Upper lobe of left lung (tissue), 6 donors: ENCODE measurements at regions not wholly inside any gene's neighbourhood (a gene's known extent, or its start where the extent isn't known, plus 50 kb on each side); places are given as distances from the start of the nearest gene placed in this dataset.
A peak's percentile ranks its signal among the peaks of the same experiment; 100 is the strongest.

Source experiments
- ATAC-seq, 2 donors: fragments of 200-7000 bp; cut with Tn5 transposase; one replicate each; pipeline ENCODE4 v1.9.1; 2022; ENCODE audit warnings: mild to moderate bottlenecking in 2 of 2, moderate library complexity in 2 of 2; ENCODE audit not compliant: low FRiP score in 2 of 2
- DNase-seq, 2 donors: peaks; one replicate each; pipeline ENCODE4 v3.0.0-alpha.2; 2019 to 2020
- H3K27ac ChIP-seq, 4 donors: fragments of 200-600 bp; sonication (generic); one replicate each; pipeline ENCODE4 v1.5.1; 2016 to 2019
- H3K27me3 ChIP-seq, 4 donors: fragments of 200-600 bp; sonication (generic); one replicate each; pipeline ENCODE4 v1.5.1; 2017 to 2019
- H3K36me3 ChIP-seq, 4 donors: fragments of 200-600 bp; sonication (generic); one replicate each; pipeline ENCODE4 v1.5.1; 2016 to 2019
- H3K4me1 ChIP-seq, 4 donors: fragments of 200-600 bp; sonication (generic); one replicate each; pipeline ENCODE4 v1.5.1; 2018 to 2019
- H3K4me3 ChIP-seq, 4 donors: fragments of 200-600 bp; sonication (generic); one replicate each; pipeline ENCODE4 v1.5.1; 2017 to 2019; ENCODE audit warnings: mild to moderate bottlenecking in 2 of 4, moderate library complexity in 1 of 4
- H3K9me3 ChIP-seq, 4 donors: fragments of 200-600 bp; sonication (generic); one replicate each; pipeline ENCODE4 v1.5.1; 2018 to 2019
- EP300 ChIP-seq, 4 donors: sonication (generic); formaldehyde crosslinking; IDR thresholded peaks; one replicate each; pipeline ENCODE4 v1.5.1; 2017; ENCODE audit warnings: antibody characterized with exemption in 4 of 4, control low read depth in 2 of 4
- POLR2A ChIP-seq, 4 donors: fragments of 450-650 bp; IDR thresholded peaks; one replicate each; pipeline ENCODE4 v1.5.1; 2016 to 2017; ENCODE audit warnings: antibody characterized with exemption in 4 of 4, mild to moderate bottlenecking in 2 of 4
- POLR2AphosphoS5 ChIP-seq, 2 donors: sonication (generic); formaldehyde crosslinking; IDR thresholded peaks; one replicate each; pipeline ENCODE4 v1.5.1; 2017; ENCODE audit warnings: antibody characterized with exemption in 2 of 2
- WGBS, 2 donors: methylation state at CpG; one replicate each; pipeline ENCODE4 v1.1.5; 2017 to 2018; 5-methylcytosine and 5-hydroxymethylcytosine counted together
- TF ChIP-seq, protein P1 (sequence below), 6 experiments: fragments of 450-650 bp in 4 of 6; fragments of 200-600 bp in 2 of 6; sonication (generic) in 2 of 6; IDR thresholded peaks; one replicate each; pipeline ENCODE4 v1.5.1; 2016 to 2019; ENCODE audit warnings: antibody characterized with exemption in 6 of 6
- donor health status: DM: no; HTN: no; CAD: no; lungs with moderate emphysema.
- donor health status: DM: no; HTN: yes; CAD: no; lungs with severe emphysema.

GRCh38 chr20:53847139-53847836 lies 223.1 kb downstream of the BCAS1 start:
- Histone ChIP-seq H3K27me3 (no peaks in the 10 kb centered on the region), H3K36me3 (no peaks in the 10 kb centered on the region), H3K4me3 (no peak overlapping the region), H3K27ac (peak overlapping the region; percentile 6 to 70 (median 58)), H3K9me3 (no peaks in the 10 kb centered on the region), H3K4me1 (peaks cover 2 to 12% (median 10%) of the 10 kb centered on the region in 4 donors)
- DNase-seq (peak in 1 of 2 donors; percentile 34), ATAC-seq (peak in 1 of 2 donors; percentile 72)
- WGBS, 2 donors, result 44 to 56% methylated on average over 8 of the region's 8 CpGs
- TF ChIP-seq POLR2A (IDR thresholded peaks at IDR 0.05) (no peak), EP300 (IDR thresholded peaks at IDR 0.05) (no peak)

DNA sequence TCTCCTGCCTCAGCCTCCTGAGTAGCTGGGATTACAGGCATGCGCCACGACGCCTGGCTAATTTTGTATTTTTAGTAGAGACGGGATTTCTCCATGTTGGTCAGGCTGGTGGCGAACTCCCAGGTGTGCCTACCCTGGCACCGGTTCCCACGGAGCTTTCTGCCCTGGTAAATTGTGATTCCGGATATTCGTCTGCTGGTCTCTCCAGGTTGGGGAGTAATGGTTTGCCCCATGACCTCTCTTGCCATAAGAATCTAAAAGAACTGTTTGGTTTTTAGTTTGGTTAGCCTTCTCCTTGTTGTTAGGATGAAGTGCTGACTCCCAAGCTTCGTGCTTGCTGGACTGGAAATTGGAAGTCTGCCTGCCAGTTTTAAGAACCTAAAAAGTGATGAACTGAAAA lies 223.8 kb downstream of the BCAS1 start:
- H3K27me3 ChIP-seq, result no peaks in the 10 kb centered on the region
- DNase-seq, result no peak
- peaks cover 2 to 13% (median 10%) of the 10 kb centered on the region in 4 donors for H3K4me1 ChIP-seq
- H3K27ac ChIP-seq, result peak overlapping the region in 2 of 4 donors; percentile 6 to 7
- H3K4me3 ChIP-seq, result no peak overlapping the region
- TF ChIP-seq, protein P1, sequence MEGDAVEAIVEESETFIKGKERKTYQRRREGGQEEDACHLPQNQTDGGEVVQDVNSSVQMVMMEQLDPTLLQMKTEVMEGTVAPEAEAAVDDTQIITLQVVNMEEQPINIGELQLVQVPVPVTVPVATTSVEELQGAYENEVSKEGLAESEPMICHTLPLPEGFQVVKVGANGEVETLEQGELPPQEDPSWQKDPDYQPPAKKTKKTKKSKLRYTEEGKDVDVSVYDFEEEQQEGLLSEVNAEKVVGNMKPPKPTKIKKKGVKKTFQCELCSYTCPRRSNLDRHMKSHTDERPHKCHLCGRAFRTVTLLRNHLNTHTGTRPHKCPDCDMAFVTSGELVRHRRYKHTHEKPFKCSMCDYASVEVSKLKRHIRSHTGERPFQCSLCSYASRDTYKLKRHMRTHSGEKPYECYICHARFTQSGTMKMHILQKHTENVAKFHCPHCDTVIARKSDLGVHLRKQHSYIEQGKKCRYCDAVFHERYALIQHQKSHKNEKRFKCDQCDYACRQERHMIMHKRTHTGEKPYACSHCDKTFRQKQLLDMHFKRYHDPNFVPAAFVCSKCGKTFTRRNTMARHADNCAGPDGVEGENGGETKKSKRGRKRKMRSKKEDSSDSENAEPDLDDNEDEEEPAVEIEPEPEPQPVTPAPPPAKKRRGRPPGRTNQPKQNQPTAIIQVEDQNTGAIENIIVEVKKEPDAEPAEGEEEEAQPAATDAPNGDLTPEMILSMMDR (IDR thresholded peaks at IDR 0.05), result no peak
- TF ChIP-seq EP300 (IDR thresholded peaks at IDR 0.05), result no peak
- no peak for TF ChIP-seq POLR2AphosphoS5 (IDR thresholded peaks at IDR 0.05)
- TF ChIP-seq POLR2A (IDR thresholded peaks at IDR 0.05), result no peak
- 83 to 94% methylated on average over 10 of the region's 10 CpGs for WGBS, 2 donors
- no peak for ATAC-seq
- H3K9me3 ChIP-seq, result no peaks in the 10 kb centered on the region
- no peaks in the 10 kb centered on the region for H3K36me3 ChIP-seq

DNA sequence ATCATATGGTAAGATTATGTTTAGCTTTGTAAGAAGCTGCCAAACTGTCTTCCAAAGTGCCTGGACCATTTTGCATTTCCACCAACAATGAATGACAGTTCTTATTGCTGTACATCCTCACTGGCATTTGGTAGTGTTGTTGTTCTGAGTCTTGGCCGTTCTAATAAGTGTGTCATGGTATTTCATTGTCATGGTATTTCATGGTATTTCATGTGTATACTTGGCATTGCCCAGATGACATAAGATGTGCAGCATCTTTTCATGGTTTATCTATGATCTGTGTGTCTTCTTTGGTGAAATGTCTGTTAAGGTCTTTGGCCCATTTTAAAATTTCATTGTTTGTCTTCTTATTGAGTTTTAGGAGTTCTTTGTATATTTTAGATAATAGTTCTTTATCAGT lies 224.4 kb downstream of the BCAS1 start:
- 64 to 73% methylated on average over 1 of the region's 1 CpG for WGBS, 2 donors
- peaks cover 2 to 13% (median 10%) of the 10 kb centered on the region in 4 donors for H3K4me1 ChIP-seq
- no peaks in the 10 kb centered on the region for H3K9me3 ChIP-seq
- no peaks in the 10 kb centered on the region for H3K36me3 ChIP-seq
- ATAC-seq (no peak), DNase-seq (no peak)
- no peak overlapping the region for H3K4me3 ChIP-seq
- TF ChIP-seq EP300 (IDR thresholded peaks at IDR 0.05), result no peak
- TF ChIP-seq POLR2A (IDR thresholded peaks at IDR 0.05), result no peak
- H3K27me3 ChIP-seq, result no peaks in the 10 kb centered on the region
- no peak overlapping the region for H3K27ac ChIP-seq

DNA sequence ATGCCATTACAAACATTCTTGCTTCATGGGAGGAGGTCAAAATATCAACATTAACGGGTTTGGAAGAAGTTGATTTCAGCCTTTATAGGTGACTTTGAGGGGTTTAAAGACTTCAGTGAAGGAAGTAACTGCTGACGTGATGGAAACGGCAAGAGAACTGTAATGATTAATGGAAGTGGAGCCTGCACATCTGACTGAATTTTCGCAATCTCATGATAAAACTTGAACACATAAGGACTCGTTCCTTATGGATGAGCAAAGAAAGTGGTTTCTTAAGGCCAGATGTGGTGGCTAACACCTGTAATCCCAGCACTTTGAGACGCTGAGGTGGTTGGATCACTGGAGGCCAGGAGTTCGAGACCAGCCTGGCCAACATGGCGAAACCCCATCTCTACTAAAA lies 226.1 kb downstream of the BCAS1 start:
- H3K4me3 ChIP-seq, result no peak overlapping the region
- TF ChIP-seq POLR2AphosphoS5 (IDR thresholded peaks at IDR 0.05) (no peak), POLR2A (IDR thresholded peaks at IDR 0.05) (no peak), EP300 (IDR thresholded peaks at IDR 0.05) (no peak)
- TF ChIP-seq, protein P1 (IDR thresholded peaks at IDR 0.05), result no peak
- DNase-seq (no peak), ATAC-seq (no peak)
- no peaks in the 10 kb centered on the region for H3K9me3 ChIP-seq
- H3K36me3 ChIP-seq, result no peaks in the 10 kb centered on the region
- no peak overlapping the region for H3K27ac ChIP-seq
- WGBS, 2 donors, result 79 to 91% methylated on average over 8 of the region's 8 CpGs
- no peaks in the 10 kb centered on the region for H3K27me3 ChIP-seq
- H3K4me1 ChIP-seq, result peaks cover 10 to 20% (median 16%) of the 10 kb centered on the region in 4 donors

- H3K4me1 ChIP-seq, result peaks cover 11 to 24% (median 20%) of the 10 kb centered on the region in 4 donors
- H3K9me3 ChIP-seq, result no peaks in the 10 kb centered on the region
- DNase-seq, result no peak
- no peak for ATAC-seq
- TF ChIP-seq, protein P1 (IDR thresholded peaks at IDR 0.05), result no peak
- TF ChIP-seq POLR2AphosphoS5 (IDR thresholded peaks at IDR 0.05), result no peak
- TF ChIP-seq EP300 (IDR thresholded peaks at IDR 0.05), result no peak
- H3K4me3 ChIP-seq, result no peak overlapping the region
- 90 to 97% methylated on average over 2 of the region's 2 CpGs for WGBS, 2 donors
- no peaks in the 10 kb centered on the region for H3K27me3 ChIP-seq
- peak overlapping the region in 1 of 4 donors; percentile 44 for H3K27ac ChIP-seq
- no peaks in the 10 kb centered on the region for H3K36me3 ChIP-seq
Observed at GRCh38 chr20:53843645-53844044, 226.7 kb downstream of the BCAS1 start.
